Activated T-cell treated with anti-CD3 and anti-CD28 coated beads for 1 hour (primary cell): ENCODE measurements at regions not wholly inside any gene's neighbourhood (a gene's known extent, or its start where the extent isn't known, plus 50 kb on each side); places are given as distances from the start of the nearest gene placed in this dataset.

Source experiments
- DNase-seq: peaks from one replicate; pipeline ENCODE4 v3.0.0-alpha.2; 2020; ENCODE audit warnings: low read depth

DNA sequence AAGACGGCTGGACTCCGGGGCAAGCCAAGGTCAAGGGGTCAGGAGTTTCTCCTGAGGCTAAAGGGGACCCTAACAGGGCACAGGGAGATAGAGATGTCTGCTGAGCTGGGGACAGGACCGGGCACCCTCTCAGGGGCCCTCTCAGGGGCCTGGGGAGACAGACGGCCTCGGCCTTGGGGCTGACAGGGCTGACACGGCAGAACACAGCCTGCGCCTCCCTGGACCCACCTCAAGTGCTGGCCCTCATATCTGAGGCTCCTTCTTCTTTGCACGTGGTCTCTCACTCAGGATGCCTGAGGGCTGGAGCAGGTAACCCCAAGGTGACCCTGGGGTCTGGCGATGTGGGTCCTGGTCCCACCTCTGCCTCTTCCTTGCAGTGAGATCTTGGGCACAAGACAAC lies 186.9 kb upstream of the TNRC6C start:
- no peak for DNase-seq

GRCh38 chr17:77771998-77772397 lies 186.5 kb upstream of the TNRC6C start:
- DNase-seq, result no peak

GRCh38 chr17:77772461-77772897 lies 186.0 kb upstream of the TNRC6C start:
- DNase-seq, result peak; percentile 48

DNA sequence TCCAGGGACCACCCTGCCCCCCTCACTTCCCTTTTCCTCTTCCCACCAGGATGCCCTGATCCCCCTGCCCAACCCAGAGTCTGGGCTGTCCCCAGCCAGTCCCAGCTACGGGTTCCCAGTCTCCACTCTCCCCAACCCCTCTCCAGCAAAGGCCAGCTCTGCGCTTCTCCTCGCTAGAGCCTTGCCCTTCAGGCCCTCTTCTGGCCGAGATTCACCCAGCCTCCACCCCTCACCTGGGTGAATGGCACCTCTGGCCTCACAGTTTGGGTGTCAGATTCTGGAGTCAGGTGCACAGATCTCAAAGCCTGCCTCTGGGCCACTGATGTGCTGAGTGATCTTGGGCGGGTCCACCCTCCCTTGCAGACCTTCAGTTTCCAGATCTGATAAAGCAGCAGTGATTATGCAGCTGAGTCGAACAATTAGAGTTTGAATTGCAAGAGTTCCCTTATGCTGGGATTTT lies 185.6 kb upstream of the TNRC6C start:
- no peak for DNase-seq

GRCh38 chr17:77774182-77774581 lies 184.3 kb upstream of the TNRC6C start:
- DNase-seq, result no peak

DNA sequence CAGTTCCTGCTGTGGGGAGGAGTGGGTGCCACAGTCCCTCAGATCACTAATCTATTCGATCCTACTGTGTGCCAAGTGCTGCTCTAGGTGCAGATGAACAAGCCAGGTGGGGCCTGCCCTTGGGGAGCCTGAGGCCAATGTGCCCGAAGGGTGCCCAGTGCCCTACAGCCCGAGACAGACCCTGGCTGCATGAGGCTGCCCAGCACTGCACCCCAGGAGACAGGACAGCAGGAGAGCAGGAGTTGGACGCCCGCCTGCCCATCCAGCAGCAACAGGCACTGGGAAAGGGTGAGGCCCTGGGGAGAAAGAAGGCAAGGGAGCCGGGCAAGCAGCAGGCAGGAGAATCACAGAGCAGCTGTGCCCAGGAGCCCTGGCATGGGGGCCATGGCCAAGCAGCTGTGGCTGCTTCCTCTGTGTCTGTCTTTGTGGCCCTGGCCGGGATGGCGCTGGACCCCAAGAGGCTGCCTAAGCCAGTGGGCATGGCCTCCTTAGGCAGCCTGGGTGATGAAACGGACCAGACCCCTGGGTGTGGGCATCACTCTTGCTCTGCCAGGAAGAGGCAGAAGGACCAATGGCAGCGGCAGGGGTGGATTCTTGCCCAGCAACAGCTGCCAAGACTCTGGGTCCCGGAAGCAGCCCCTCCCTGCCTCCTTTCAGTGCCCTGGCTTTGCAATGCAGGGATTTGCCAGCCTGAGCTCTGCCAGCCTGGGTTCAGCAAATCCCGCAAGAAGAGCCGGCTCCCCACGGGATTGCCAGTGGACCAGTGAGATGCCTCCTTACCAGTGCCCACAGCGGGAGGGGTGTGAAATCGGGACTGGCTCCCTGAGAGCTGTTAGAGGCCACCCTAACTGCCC lies 179.6 kb upstream of the TNRC6C start:
- DNase-seq, result no peak

DNA sequence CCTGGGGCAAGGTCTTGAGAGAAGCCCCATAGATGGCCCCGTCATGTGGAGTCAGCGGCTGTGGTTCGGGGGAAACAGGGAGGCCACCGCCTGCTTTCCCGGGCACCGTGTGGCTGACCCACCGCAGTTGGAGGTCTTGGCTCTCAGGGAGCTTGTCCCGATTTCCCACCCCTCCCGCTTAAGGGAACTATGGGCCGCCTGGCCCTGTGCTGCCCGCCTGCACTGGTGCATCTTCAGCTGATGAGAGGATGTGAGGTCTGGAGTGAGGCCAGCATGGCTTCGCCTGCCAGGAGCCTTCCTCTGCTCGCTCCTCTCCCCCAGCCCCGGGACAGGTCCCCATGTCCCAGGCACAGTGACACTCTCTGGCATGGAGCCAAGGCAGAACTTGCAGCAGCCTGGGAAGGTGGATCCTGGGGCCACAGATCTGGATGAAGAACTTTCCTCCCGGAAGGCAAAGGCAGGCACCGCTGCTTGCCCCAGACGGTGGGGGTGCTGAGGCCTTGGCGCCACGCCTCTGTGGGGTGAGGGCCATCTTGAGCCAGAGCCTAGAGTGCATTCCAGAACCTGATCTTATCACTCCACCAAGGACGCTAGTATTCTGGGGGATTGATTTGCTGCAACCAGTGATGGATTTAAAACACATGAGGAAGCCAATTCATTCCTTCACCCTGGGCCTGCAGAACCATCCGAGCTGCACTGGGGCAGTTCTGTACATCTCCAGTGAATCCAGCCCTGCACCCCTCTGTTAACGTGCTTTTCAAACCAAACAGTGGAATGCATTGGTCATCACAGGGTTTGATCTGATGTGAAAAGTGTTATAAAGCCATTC lies 178.6 kb upstream of the TNRC6C start:
- DNase-seq, result no peak

DNA sequence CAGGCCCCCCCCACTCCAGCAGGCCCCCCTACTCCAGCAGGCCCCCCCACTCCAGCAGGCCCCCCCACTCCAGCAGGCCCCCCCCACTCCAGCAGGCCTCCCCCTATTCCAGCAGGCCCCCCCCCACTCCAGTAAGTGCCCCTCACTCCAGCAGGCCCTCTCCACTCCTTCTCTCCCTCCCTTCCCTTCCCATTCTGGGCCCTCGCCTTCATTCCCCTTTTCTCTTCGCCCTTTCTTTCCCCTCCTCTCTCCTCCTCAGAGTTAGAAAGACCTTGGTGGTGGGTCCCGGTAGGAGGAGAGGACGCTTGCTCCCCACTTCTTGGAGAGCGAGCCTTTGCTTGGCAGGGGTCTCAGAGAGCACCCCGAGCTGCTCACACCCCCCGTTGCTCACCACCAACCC lies 177.0 kb upstream of the TNRC6C start:
- no peak for DNase-seq

DNA sequence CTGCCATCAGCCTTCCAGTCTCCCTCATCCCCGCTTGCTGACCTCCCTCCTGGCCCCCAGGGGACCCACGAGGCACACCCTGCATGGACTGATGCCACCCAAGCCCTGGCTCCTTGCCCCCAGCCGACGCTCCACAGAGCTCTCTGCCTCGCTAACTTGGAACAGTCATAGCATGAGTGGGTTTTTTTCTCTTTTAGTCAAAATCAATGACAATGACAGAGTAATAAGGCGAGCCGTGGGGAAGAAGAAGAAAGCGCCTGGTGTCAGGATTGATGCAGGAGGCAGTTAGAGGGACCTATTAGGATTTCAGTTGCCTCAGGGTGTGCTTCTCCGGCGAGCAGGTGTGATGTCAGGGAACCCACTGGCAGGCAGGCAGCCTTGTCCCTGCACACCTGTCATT lies 176.3 kb upstream of the TNRC6C start:
- DNase-seq, result no peak

DNA sequence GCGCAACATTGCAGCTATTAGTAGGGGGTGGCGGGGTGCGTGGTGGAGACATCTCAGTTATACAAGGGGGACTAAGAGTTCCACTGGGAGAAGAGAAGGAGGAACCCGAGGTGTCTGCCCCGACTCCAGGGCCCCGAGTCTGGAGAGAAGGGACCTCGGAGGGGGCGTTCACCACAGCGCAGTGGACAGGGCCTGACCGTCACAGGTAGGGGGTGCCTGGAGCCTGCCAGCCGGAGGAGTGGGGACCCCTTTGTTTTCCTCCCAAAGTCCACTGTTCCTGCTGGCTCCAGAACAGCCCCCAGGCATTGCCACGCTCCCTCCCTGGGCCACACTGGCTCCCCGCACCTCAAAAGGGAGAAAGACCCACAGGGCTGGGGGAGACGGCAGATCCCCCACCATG lies 175.9 kb upstream of the TNRC6C start:
- no peak for DNase-seq

DNA sequence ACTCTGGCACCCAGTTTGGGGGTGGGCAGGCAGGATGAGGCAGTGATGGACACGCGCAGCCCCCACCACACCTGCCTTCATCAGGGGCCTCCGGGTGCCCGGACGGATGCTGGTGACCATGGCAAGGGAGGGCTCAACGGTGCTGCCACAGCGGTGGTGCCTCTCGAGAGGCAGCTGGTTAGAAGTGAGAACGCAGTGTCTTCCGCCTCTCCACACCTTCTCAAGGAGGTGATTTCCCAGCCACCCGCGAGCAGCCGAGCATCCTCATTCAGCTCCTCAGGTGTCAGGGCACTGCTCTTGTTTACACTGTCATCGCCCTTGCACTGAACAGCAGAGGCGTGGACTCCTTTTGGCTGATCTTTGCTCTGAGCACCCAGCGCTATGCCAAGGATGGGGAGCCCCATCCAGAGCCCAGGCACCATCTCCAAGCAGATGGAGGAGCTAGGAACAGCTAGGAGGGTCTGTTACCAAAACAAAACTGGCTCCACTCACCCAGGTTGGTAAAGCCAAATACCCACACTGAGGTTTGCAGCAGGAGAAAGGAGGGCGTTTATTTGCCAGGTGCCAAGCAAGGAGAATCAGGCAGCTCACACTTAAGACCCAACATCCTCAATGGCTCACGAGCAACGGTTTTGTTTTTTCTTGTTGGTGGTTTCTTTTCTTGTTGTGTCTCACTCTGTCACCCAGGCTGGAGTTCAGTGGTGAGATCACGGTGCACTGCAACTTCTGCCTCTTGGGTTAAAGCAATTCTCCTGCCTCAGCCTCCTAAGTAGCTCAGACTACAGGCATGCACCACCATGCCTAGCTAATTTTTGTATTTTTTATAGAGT lies 174.3 kb upstream of the TNRC6C start:
- DNase-seq, result peak; percentile 57

DNA sequence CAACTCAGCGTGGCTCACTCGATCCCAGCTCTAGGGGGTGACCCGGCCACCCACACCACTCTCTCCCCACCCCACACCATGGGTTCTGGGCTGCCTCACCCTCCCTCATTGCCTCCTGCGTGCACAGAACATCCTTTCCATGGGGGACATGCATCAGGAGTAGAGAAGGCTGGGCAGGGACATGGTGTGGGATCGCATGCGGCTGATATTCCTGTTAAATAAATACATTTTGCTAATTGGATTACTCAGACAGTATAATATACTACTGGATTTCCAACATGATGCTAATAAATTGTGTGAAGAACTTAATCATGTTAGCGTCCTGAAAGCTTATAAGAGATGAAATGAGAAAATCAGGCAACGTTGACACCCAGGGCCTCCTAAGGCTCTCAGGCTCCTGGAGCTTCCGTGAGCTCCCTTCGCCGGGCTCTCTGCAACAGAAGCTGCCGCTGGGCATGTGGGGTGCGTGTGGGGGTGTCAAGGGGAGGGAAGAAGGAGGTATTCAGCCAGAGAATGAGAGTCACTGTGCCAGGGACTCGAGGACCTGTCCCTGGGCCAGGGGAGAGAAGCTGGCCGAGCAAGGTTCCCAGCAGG lies 173.1 kb upstream of the TNRC6C start:
- no peak for DNase-seq

DNA sequence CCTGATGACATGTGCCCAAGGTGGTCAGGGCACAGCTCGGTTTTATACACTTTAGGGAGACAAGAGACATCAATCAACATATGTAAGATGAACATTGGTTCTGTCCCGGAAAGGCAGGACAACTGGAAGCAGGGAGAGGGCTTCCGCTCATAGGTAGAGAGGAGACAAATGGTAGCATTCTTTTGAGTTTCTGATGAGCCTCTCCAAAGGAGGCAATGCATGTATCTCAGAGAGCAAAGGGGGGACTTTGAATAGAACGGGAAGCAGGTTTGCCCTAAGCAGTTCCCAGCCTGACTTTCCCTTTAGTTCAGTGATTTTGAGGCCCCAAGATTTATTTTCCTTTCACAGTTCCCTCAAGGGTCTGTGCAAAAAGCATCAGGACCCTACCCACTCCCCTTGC lies 172.4 kb upstream of the TNRC6C start:
- no peak for DNase-seq

GRCh38 chr17:77786740-77787505 lies 171.6 kb upstream of the TNRC6C start:
- DNase-seq, result no peak

GRCh38 chr17:77790143-77790829 lies 168.2 kb upstream of the TNRC6C start:
- no peak for DNase-seq

DNA sequence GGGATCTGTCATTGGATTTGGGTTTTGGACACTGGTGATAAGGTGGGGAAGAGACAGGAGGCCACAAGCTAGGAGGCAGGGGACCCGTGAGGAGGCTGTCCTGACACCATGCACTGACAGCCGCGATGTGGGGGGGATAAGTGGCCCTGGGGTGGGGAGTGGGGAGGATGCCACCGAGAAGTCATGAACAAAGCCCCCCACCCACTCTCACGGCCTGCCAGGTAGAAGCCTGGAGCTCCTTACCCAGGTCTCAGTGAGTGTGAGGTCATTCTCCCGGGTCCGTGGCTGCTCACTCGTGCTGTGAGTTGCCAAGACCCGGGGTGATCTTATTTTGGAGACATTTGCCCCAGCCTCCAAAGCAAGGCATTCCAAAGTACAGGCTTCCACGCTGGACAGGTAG lies 165.9 kb upstream of the TNRC6C start:
- DNase-seq, result no peak

DNA sequence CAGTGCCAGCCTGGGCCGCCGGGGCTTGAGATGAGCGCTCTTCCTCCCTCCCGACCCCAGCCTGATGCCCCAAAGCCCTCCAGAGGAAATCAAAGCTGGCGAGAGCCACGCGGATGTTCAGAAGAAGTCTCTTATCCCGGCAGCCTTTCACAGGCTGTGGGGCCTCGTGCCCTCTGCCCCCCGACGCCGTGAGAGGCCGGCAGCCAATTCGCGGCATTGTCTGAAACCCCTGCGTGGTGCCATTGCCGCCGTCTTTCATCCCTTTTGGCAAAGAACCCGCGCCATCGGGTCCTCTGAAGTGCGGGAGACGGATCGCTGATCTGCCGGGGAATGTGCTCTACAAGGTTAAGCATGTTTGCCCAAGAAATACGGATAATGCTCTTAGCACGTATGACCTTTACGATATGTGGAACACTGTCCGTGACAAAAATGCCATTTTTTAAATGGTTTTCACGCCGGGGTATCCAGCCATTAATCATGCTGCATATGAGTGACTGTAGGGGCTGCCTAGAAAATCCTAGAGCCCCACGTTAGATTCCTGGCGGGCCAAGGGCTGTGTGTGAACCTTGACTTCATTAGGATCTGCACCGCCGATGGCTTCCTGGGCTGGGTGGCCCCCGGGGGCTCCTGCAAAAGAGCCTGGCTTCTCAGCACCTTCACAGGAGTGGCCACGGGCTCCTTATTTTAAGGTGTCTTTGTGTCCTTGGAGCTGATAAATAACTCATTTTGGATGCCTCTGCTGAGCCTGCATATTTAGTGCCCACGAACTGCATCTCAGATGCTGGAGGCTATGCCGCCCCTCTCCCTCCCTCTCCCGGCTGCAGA lies 165.1 kb upstream of the TNRC6C start:
- no peak for DNase-seq

DNA sequence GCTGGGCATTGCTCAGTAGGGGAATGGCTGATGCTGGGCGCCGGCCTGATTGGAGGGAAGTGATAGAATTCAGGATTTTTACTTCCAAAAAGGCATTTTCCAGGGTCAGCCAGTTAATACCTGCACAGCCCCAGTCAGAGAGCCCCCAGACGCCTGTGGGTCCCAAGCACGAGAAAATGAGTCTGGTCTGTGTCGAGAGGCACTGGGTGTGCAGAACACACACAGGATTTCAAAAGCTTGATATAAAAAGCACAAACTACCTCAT lies 164.6 kb upstream of the TNRC6C start:
- DNase-seq, result no peak

DNA sequence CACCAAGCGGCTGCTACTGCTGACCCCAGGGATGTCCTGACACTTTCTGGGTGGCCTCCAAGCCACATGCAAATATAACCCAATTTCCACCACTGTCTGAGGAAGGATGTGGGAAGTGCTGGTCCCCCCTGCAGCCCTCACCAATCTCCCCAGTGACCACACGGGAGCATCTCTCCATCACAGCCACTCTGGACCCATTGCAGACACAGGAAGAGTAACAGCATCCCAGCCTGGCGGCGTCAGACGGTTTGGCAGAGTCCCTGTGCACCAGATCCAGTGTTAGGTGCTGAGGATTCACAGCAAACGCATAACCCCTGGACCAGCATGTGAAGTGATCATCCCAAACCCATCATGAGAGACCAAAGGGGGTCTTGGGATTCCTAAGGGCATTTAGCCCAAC lies 163.7 kb upstream of the TNRC6C start:
- DNase-seq, result no peak

DNA sequence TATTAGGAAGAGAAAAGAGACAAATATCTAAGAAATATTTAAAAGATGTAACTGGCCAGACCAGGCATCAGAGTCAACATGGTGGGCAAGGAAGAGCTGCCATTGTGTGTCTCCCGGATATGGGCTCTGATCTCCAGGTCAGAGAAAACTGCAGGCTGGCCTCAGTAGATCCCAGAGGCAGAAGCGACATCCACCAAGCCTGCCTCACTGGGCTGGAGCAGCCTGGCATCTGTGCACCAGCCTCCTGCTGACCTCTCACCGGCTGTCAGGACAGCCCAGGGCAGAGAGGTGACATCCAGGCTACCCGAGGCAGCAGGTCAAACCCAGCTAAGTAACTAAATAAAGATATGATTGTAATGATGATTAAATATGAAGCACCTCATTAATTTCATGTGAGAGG lies 162.8 kb upstream of the TNRC6C start:
- DNase-seq, result no peak
